COR-L47 (cell line): ENCODE measurements at regions not wholly inside any gene's neighbourhood (a gene's known extent, or its start where the extent isn't known, plus 50 kb on each side); places are given as distances from the start of the nearest gene placed in this dataset.
A peak's percentile ranks its signal among the peaks of the same experiment; 100 is the strongest.

Experiments
- DNase-seq: peaks from one replicate; lab custom pipeline; 2025; lab: John Stamatoyannopoulos, UW

- DNase-seq = no peak
These were observed 442.6 kb upstream of the THRB start for GRCh38 chr3:24937228-24937627.

GRCh38 chr3:24937780-24938179 is 443.1 kb upstream of the THRB start:
- no peak for DNase-seq

DNA sequence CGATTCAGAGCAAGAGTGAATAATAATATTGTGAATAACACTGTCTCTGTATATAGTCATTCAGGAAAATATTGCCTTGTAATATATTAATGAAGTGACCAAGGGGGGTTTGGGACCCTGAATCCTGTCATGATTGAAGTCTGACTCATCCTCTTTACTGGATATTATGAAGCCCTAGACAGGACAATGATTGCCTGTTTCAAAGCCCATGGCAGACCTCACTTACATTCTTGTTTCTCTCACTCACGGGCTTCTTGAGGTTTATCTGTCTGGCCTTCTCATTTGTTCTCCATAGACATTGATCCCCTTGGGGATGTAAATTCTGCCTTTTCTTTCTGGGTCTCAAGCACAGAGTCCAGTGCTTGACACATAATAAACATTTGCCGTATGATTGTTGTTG is 449.3 kb upstream of the THRB start:
- no peak for DNase-seq

- DNase-seq = no peak
These were observed 450.3 kb upstream of the THRB start for GRCh38 chr3:24944805-24945520.

DNA sequence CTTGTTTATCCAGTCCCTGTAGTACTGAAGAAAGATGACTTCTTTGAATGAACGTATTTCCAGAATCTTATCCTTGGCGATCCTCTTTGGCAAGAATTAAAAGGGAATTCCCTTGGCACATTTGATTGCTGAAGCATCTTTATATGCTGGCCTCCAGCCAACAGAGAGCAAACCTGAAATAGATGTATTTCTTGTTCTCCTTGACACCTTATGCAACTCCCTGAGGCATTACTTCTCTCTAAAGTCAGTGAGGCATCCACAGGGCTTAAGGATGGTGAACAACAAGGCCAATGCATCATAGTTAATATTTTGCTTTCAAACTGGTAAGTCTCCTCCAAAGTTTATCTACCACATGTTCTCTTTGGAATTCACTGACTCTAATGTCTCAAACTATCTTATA is 450.9 kb upstream of the THRB start:
- DNase-seq = no peak

GRCh38 chr3:24947103-24947502 is 452.5 kb upstream of the THRB start:
- DNase-seq = no peak

- no peak for DNase-seq
These were observed 456.5 kb upstream of the THRB start for GRCh38 chr3:24951180-24951579.

- peak; percentile 39 for DNase-seq
These were observed 457.7 kb upstream of the THRB start for GRCh38 chr3:24952388-24952787.

DNA sequence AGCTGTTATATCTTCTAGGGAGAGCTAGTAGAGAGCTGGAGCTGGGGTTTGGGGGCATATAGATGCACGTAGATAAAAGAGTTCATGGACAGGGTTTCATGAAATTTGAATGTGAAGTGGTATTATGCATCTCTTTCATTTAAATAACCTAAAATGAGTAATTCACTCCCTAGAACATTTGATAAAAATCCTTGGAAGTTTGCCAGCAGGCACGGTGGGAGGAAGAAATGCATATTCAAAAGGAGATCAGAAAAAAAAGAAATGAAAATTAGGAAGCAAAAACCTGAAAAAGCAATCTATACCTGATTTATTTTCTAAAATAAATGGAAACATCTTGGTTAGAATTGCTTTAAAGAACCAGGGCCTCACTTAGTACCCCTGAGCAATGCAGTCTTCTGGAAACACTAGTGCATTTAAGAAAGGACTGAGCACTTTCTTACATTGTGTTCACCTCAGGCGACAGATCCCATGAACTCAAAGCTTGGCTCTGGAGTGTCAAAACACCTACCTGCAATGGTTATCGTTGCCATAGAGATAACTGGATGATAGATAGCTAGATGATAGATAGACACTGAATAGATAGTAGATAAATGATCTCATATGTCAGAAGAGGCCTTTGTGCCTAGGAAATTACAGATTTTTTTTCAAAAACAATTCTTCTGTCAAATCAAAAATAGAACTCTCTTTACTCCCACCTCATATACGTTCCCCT is 458.6 kb upstream of the THRB start:
- no peak for DNase-seq

DNA sequence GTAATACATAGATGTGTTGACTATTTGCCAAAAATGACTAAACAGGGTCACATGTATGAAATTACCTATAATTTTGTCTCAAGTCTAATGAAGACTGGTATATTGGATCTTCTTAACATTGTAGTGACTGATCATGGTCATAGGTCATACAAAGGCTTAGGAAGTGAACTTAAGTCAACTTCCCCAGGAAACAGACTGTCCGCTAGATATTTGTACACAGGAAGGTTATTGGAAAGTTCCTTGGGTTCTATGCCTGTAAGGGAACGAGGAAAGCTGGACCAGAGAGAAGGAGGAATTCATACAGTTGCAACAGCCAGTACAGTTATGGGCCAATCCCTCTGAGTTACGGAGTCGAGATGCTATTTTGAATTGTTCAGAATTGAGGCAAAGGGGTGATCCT is 462.0 kb upstream of the THRB start:
- no peak for DNase-seq

DNA sequence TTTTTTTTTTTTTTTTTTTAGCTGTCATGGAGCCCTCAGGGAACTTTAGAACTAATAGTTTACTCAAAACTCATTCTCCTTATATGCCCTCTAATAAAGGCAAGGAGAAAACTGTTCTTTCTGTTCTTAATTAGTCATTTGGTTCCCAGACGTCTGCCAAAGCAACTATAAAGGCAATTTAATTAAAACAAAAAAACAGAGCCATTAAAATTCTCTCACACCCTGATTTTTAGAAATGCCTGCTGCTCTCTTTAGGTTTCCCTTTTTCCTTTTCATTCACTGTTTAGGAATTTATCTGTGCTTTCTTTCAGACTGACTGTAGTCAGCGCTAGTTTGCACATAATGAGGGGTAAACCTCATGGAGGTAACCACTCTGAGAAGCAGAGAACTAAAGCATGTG is 463.6 kb upstream of the THRB start:
- no peak for DNase-seq

GRCh38 chr3:24958910-24959447 is 464.3 kb upstream of the THRB start:
- DNase-seq = no peak

GRCh38 chr3:24963762-24964625 is 464.1 kb upstream of the RARB start:
- no peak for DNase-seq

GRCh38 chr3:24965706-24966385 is 462.2 kb upstream of the RARB start:
- no peak for DNase-seq

GRCh38 chr3:24968036-24968435 is 460.0 kb upstream of the RARB start:
- no peak for DNase-seq

DNA sequence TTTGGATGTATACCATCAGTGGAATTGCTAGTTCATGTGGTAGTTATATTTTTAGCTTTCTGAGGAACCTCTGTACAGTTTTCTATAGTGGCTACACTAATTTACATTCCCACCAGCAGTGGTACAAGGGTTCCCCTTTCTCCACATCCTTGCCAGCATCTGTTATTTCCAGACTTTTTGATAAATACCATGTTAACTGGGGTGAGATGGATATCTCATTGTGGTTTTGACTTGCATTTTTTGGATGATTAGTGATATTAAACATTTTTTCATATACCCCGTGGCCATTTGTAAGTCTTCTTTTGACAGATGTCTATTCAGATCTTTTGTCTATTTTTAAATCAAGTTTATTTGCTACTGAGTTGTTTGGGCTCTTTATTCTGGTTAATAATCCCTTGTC is 455.6 kb upstream of the RARB start:
- no peak for DNase-seq

- DNase-seq = no peak
These were observed 446.8 kb upstream of the RARB start for GRCh38 chr3:24981309-24981708.

DNA sequence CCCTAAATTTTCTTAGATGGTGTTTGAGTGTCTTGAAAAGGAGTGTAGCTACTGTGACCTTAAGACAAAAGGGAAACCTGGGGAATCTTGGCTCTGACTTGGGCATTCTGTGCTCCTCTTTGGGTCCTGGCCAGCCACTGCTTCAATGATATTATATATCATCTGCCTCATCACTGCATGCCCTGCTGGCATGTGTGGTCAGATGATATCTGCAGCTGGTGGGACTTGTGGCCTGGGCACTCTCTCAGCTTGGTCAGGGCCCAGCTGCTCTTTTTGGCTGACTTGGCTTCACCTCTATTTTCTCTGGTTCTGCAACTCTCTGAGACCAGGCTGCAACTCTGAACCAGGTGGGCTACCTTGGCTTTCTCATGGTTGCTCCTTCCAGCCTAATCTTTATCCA is 446.1 kb upstream of the RARB start:
- DNase-seq = no peak

- DNase-seq = no peak
These were observed 442.4 kb upstream of the RARB start for GRCh38 chr3:24985668-24986067.

DNA sequence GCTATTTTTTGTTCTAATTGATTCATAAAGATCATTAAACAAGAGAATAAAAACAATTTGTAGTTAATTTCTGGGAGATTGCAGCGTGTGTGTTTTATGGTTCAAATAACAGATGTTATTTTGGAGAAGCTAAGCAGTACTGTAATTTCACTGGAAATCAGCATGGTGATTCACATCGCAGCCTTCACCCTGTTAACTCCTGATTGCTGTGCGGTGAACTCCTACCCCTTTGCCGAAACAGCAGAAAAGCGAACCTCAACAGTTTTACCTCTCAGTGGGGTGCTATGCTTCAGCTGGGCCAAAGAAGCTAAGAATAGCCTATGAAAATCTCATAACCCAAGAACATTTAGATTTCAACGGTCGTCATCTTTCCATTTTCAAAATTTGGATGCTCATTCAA is 441.5 kb upstream of the RARB start:
- no peak for DNase-seq

GRCh38 chr3:24999357-24999756 is 428.7 kb upstream of the RARB start:
- no peak for DNase-seq

DNA sequence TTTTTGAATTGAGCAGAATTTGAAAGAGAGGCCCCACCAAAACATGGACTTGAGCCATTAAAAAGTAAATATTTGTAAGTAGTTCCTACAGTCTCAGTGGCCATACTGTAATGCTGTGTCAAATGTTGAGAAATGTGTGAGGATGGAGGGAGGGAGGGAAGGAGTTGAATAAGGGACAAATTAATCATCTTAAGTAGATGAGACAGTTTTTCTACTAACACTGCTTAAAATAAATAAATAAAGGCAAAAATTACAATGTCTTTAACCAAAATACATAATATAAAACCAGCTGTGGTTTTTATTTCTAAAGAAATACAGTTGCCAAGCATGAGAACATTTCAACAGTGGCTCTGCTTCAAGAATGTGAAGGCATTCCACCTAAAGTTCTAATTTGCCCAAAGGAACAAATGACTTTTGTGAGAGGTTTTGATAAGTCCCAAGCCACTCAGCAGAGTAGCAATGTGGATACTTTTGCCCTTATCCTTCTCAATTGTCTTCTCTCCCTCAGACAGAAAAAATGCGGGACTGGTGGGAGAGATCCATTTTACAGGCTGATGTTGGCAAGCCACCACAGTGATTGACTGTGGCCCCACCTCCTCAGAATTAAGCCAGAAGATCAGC is 427.0 kb upstream of the RARB start:
- DNase-seq = no peak
